ENCODE measurements at regions not wholly inside any gene's neighbourhood (a gene's known extent, or its start where the extent isn't known, plus 50 kb on each side); places are given as distances from the start of the nearest gene placed in this dataset.
"Not testable (repeated sequence)": the region's sequence is repeated elsewhere in the genome, so short reads cannot be mapped to it uniquely, and the experiment has no call there.

DNA sequence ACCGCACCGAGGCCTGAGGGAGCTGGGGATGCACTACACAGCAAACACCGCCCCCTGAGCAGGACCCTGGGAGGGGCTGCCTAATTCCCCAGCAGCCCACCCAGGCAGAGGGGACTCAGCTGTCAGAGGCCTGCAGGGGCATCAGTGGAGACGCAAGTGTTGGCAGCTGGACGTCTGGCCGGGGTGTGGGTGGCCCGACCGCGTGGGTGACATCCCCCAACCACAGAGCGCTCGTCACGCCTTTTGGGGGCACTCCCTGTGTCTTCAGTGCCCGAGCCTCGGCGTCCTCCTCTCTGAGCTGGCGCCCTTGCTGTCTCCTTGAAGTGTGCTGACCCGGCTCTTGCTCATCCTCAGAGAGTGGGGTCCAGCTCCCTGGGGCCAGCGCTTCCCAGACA is 150.2 kb downstream of the BRD1 start:
- DNase-seq = no peak

DNA sequence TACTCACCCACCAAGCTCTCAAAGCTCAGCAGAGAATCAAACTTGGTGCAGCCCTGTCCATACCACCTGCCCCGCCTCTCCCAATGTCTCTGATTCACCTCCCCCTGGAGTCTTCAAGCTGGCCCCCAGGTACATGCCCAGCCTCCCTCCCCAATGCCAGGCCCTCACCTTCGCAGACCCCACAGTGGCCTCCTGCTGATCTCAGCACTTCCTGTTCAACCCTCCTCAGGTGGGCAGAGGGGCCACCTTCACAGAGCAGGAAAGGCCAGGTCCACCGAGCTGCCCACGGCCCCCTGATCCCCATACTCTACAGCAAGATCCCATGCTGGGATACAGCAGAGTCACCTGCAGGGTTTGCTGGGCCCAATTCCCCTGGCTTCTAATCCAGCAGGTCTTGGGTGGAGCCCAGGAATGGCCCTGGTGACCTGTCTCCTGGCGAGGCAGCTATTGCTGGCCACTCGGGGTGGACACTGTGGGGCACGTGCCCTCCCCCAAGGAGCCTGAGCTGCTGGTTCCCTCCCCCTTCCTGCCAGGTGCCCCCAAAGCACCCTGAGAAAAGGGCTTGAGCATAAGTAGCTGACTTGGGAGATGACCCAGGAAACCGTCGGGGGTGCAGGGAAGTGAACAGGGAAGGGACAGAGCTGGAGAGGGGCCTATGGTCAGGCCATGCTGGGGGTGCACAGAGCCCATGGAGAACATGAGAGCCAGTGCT is 150.7 kb downstream of the BRD1 start:
- DNase-seq = no peak

DNA sequence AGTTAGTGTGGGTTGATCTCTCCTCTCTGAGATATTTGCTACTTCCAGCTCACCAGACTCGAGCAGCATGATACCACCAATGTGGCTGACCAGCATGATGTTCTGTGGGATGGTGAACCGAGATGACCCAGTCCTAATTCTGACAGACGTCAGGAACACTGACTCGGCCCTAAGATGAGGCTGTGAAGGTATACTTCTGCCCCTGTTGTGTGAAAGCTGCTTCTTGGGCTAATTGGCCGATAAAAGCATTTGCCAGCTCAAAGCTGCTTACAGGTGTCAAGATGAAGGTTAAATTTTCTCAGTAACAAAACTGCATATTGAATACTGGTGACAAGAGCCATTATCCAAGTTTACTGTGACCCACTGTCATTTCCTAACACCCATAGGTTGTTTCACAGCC is 151.4 kb downstream of the BRD1 start:
- DNase-seq = no peak

DNA sequence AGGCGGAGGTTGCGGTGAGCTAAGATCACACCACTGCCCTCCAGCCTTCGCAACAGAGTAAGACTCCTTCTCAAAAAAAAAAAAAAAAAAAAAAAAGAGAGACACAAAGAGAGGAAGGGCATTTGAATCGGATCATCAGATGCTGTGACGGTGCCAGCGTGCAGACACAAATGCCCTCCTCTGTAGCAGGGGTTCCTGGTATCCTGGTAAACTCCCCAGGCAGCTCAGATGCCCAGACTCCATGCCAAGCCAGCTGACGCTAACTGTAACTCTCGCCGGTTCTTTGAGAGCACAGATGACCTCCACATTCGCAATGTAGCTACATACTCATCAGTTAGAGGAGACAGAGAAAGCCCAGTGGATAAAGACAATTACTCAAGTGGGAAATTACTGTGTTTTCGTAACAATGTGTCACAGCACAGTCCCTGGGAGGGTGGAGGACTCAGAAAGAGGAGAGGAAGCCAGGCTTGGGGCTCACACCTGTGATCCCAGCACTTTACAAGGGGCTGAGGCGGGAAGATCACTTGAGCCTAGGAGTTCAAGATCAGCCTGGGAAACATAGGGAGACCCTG is 153.1 kb downstream of the BRD1 start:
- DNase-seq = no peak

DNA sequence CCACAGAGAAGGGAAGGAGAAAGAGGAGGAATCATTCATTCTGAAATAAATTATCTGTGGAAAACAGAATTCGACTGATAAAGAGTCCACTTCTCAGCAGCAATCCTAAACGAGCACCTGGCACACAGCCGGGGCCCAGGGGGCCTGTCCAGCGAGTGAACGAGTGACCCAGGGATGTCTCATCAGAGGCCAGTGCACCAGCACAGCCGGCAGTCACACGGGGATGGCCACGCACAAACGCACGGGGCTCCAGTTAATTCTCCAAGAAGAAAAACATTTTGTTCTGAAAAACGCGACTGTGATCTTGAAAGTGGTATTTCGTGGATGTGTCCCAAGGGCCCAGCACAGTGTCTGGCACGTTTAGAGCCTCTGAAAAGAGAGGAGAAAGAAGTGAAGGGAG is 154.6 kb downstream of the BRD1 start:
- no peak for DNase-seq

DNA sequence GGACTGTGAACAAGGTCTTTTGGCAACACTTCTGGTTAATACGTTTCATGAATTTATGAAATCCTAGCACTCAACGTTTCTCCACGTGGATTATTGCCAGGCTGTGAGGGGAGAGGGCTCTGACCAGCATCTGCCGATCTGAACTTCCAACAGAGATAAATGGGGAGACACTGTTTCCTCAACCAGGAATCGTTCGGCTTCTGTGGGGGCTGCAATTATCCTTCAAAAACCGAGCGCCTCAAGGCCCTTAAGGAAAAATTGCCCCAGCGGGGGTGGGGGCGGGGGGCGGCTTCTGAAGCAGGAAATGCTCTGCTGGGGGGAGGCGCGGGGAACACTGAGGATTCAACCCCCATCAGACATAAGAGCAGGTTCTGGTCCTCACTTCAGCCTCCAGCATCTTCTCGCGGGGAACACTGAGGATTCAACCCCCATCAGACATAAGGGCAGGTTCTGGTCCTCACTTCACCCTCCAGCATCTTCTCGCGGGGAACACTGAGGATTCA is 155.6 kb downstream of the BRD1 start:
- no peak for DNase-seq

DNA sequence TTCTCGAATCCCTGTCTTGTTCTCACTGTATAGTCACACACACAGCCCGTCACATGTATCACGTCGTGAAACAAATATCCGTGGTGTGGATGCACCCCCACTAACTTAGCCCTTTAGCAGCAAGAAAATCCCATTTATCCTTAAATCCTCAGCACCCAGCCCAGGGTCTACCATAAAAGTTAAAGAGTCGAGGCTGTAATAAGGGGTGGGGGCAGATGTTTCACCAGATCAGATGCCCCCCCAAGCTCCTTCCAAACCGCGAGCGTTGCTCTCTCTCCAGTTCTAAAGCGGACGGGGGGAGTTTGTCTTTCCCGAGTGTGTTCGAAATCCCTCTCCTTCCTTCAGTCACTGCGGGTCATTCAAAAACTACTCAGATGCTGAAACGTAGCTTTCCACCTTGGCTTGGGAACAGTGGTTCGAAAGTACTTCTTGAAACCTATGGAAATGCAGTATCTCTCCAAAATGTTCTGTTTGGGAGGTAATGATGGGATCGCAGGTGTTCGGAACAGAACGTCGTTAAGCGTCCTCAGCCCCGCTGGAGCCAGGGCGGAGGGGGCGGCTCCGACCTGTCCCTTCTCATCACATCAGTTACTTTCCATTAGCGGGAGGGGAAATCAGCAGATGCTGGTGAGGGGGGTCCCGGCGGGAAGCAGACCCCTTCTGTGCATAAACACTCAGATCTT is 156.2 kb downstream of the BRD1 start:
- DNase-seq = no peak

DNA sequence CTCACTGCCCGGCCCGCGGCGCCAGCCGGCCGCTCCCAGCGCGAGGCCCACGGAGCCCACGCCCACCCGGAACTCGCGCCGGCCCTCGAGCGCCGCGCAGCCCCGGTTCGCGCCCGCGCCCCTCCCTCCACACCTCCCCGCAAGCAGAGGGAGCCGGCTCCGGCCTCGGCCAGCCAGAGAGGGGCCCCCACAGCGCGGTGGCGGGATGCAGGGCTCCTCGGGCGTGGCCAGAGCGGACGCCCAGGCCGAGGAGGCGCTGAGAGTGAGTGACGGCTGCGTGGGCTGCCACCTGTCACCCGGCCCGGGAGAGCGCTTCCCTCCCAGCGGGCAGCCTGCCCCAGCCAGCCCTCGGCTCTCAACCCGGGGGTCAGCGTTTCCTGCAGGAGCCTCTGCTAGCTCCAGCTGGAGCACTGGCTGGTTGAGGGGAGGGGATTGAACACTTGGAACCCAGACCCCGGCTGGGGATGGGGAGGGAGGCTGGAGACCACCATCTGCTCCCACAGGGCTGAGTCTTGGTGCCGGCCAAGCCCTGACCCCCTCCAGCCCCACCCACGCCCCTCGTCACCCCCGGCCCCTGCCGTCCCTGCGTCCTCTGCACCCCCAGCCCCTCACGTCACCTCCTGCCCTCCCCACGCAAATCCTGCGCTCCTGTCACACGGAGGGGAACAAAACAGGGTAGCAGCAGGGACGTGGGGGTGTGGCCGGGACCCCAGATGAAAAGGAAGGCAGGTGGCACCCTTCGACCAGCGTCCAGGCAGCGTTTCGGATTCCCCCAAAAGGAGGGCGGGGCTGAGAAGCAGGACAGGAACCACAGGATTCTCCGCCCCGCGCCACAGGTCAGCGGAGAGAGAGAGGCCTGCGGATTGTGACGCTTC is 157.0 kb downstream of the BRD1 start:
- DNase-seq = no peak

DNA sequence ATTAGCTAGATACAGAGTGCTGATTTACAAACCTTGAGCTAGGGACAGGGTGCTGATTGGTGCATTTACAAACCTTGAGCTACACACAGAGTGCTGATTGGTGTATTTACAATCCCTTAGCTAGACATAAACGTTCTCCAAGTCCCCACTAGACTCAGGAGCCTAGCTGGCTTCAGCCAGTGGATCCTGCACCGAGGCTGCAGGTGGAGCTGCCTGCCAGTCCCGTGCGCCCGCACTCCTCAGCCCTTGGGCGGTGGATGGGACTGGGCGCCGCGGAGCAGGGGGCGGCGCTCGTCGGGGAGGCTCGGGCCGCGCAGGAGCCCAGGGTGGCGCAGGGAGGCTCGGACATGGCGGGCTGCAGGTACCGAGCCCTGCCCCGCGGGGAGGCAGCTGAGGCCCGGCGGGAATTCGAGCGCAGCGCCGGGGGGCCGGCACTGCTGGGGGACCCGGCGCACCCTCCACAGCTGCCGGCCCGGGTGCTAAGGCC is 157.7 kb downstream of the BRD1 start:
- DNase-seq = not testable (repeated sequence)

DNA sequence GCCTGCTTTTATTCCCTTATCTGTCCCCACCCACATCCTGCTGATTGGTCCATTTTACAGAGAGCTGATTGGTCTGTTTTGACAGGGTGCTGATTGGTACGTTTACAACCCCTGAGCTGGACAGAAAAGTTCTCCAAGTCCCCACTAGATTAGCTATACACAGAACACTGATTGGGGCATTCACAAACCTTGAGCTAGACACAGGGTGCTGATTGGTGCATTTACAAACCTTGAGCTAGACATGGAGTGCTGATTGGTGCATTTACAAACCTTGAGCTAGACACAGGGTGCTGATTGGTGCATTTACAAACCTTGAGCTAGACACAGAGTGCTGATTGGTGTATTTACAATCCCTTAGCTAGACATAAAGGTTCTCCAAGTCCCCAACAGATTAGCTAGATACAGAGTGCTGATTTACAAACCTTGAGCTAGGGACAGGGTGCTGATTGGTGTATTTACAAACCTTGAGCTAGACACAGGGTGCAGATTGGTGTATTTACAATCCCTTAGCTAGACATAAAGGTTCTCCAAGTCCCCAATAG is 158.2 kb downstream of the BRD1 start:
- DNase-seq = not testable (repeated sequence)

DNA sequence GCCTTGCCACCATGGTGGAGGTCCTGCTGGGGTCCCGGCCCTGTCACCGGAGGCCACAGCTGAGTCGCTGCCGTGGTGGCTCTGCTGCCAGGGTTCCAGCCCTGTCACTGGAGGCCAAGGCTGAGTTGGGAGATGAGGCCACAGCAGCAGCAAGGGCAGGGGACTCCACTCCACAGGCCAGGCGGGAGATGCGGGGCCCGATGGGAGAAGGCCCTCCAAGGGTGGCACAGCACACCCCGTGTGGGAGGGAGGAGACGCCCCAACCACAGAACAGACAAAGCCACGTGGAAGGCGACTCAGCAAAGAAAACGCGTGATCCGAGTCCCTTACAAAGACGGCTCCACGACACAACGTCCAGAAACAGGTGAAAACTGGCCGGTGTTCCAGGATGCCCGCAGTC is 159.3 kb downstream of the BRD1 start:
- DNase-seq = no peak

DNA sequence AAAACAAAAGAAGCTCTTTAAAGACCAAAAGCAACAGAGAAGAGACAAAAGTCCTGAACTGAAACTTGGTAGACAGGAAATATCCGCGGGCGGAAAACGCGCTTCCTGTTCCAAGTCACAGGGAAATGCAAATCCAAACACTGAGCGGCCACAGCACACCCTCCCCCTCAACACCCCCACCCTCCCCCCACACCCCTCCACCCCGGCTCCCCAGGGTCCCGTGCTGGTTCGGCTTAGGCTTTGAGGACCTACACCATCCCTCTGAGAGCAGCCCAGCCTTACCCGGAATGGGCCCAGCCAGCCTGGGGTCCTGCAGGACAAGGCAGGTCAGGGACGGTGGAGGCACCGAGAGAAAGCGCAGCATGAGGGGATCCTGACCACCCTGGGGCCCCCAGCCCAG is 160.4 kb downstream of the BRD1 start:
- DNase-seq = no peak

DNA sequence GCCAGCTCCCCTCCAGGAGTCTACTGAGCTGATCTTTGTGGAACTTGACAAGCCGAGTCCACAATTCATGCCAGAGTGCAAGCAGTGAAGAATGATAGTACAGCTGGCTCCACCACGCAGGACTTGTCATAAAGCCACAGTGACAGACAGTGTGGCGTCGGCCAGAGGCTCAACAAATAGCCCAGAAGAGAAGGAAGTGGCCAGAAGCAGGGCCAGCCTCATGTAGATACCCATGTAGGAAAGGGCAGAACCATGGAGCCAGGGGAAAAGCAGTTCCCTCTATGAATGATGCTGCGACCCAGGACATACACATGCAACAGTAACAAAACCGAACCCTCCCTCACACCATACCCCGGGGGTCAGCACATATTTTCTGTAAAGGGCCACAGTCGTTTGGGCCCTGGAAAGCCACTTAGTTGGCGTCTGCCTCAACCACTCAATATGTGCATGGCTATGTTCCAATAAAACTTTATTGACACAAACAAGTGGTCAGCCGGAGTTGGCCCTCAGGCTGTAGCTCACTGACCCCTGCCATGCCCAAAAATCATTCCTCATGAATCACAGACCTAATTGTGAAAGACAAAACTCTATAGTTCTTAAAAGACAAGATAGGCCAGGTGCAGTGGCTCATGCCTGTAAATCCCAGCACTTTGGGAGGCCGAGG is 161.4 kb downstream of the BRD1 start:
- no peak for DNase-seq

DNA sequence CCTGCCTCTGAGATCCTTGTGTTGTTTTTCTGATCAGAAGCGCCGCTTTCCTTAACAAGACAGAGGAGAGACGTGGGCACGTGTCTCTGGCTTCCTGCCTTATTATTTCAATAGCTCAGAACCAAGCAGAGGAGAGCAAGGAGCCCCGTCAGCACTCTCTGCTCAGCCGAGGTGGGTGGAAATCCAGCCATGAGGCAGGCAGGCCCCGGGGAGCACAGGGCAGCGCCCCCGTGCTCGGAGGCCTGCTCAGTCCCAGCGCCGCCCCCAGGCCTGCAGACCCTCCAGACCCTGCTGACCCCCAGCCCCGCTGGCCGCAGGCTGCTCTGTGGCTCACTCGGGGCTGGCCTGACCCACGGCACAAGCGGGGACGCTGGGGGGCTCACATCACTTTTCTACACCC is 162.8 kb downstream of the BRD1 start:
- DNase-seq = peak in 3 of 56 donors; percentile 40 to 57 (median 43)

DNA sequence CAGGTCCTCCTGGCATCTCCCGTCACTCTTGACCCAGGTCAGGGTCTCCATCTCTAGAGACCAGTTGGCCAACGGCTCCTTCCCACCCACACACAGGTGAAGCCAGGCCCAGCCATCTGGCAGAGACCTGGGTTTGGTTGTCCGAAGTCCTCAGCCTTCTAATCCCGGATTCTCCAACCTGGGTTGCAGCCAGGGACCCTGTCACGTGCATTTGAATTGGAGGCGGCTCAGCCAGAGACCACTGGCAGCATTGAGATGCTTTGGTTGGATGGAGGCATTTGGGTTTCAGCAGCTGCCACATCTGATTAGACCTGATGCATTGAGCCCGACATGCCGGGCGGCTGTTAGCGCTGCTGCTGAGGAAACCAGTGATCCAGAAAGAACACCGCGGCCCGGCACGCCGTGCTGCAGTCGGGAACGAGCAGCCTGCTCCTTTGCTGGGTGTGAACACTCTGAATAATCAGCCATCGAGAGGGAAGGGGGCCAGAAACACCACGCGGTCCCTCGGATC is 163.2 kb downstream of the BRD1 start:
- DNase-seq = peak in 35 of 56 donors; percentile 7 to 65 (median 33)

DNA sequence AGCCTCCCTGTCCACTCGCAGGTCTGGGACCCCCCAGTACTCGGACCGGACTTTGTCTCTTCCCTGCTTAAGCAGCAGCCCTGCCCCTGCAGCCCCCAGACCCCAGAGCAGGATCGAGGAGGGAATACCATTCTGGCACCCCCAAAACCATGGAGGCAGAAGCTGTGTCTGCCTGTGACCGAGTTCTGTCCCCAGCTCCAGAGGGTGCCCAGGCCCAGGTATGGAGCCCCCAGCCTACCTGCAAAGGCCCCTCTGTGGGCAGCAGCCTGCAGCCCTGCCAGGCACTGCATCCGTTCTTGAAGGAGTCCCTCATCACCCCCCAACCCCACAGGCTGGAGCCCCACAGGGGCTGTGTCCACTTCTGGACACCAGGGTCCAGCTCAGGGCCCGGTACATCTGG is 163.8 kb downstream of the BRD1 start:
- no peak for DNase-seq

DNA sequence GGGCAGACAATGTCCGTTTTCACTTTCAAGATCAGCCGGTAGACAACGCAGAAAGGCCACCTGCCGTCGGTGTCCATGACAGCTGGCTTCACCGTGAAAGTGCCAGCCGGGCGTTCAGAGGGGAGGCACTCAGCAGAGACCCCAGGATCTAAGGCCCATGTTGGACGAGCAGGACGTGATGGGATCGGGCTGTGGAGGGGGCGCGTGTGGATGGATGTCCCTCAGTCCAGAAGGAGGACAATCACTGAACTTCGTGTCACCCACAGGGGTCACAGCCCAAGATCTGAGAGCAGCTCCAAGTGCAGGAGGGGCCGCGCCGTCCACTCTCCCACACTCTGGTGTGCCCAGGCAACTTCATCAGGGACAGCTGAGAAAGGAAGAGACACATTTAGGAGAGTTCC is 164.4 kb downstream of the BRD1 start:
- no peak for DNase-seq

DNA sequence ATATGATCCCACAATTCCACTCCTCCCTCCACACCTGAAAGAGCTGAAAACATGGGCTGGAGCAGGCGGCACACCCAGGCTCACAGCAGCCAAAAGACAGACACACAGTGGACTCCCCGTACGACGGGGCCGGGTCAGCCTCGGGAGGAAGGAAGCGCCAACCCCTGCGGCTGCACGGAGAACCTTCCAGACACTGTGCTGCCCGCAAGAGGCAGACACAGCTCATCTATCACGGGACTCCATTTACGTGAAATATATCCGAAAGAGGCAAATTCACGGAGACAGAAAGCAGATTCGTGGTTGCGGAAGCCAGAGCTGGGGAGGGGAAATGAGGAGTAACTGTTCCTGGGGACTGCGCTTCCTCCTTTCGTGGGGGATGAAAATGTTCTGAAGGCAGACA is 165.0 kb downstream of the BRD1 start:
- no peak for DNase-seq

DNA sequence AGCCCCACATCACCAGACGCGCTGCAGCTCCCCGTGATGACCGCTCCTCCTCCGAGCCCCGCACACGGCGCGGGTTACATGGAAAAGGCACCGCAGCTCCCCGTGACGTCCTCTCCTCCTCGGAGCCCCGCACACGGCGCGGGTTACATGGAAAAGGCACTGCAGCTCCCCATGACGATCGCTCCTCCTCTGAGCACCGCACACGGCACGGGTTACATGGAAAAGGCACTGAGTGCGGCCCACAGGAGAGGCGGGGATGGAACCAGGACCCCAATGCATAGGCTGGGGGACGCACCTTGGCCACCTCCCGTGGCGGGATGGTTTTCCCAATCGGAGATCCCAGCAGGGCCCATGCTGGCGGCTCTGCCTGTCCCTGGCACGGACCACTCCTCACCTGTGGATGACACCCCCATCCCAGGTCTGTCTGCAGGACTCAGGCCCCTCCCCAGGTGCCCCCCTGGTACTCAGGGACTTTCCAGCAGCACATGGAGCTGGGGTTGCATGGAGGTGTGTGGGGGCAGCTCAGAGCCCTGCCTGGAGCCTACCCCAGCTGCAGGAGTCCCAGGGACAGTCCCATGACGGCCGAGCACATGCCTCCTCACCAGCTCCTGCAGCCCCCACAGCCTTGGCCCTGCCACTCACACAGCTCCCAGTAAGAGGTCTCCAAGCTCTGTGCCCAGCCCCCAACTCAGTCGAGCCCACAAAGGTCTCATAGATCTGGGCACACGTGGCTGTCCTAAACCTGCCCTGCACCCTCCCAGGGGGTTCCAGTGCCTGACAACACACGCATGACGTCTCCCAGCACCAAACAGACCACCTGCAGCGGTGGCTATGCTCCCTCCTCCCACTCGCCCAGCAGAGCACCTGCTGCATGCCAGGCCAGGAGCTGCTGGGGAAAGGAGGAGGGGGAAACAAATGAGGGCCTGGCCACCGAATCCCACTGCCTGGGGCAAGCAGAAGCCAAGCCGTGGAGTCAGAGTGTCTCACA is 166.6 kb downstream of the BRD1 start:
- no peak for DNase-seq

Data from amygdala (tissue), 56 donors.